DND-41 (cell line): ENCODE measurements at regions not wholly inside any gene's neighbourhood (a gene's known extent, or its start where the extent isn't known, plus 50 kb on each side); places are given as distances from the start of the nearest gene placed in this dataset.

Experiments used
- ATAC-seq: fragments of 200-7000 bp; cut with Tn5 transposase; 3 replicates; pipeline ENCODE4 v1.9.1; 2021; ENCODE audit warnings: low read depth; ENCODE audit not compliant: insufficient read depth
- DNase-seq: peaks from one replicate; pipeline ENCODE4 v3.0.0-alpha.2; 2020
- H2AFZ ChIP-seq: 2 replicates; pipeline ENCODE4 v1.6.0; 2012; ENCODE audit warnings: low read depth, low read length
- H3K27ac ChIP-seq: 2 replicates; pipeline ENCODE4 v1.5.1; 2012; ENCODE audit warnings: low read length, inconsistent platforms
- H3K27me3 ChIP-seq: fragments of 200-600 bp; sonication (generic); 2 replicates; pipeline ENCODE4 v1.6.0; 2012; ENCODE audit warnings: low read length, mild to moderate bottlenecking, inconsistent platforms; ENCODE audit not compliant: insufficient read depth, poor library complexity
- H3K36me3 ChIP-seq: 2 replicates; pipeline ENCODE4 v1.5.1; 2012; ENCODE audit warnings: low read length, inconsistent platforms; ENCODE audit not compliant: insufficient read depth
- H3K4me1 ChIP-seq: 2 replicates; pipeline ENCODE4 v1.5.1; 2012; ENCODE audit warnings: mild to moderate bottlenecking, low read length; ENCODE audit not compliant: insufficient read depth
- H3K4me2 ChIP-seq: 2 replicates; pipeline ENCODE4 v1.6.0; 2012; ENCODE audit warnings: mild to moderate bottlenecking, moderate library complexity, low read length, inconsistent platforms; ENCODE audit not compliant: insufficient read depth
- H3K4me3 ChIP-seq, 2 experiments: fragments of 200-600 bp in 1 of 2; shearing (Covaris generic) in 1 of 2; 2 replicates each; pipeline ENCODE4 v1.5.1; 2012 to 2016; ENCODE audit warnings: inconsistent platforms in 2 of 2, low read length in 2 of 2, mild to moderate bottlenecking in 2 of 2, low read depth in 1 of 2, moderate library complexity in 1 of 2
- H3K79me2 ChIP-seq: 2 replicates; pipeline ENCODE4 v1.6.0; 2012; ENCODE audit warnings: low read length, inconsistent platforms; ENCODE audit not compliant: insufficient read depth
- H3K9ac ChIP-seq: 2 replicates; pipeline ENCODE4 v1.6.0; 2012; ENCODE audit warnings: low read depth, mild to moderate bottlenecking, inconsistent platforms, low read length, moderate library complexity
- H3K9me3 ChIP-seq: 2 replicates; pipeline ENCODE4 v1.5.1; 2012; ENCODE audit warnings: low read length, moderate library complexity, mild to moderate bottlenecking, inconsistent platforms; ENCODE audit not compliant: insufficient read depth, severe bottlenecking
- H4K20me1 ChIP-seq: 2 replicates; pipeline ENCODE4 v1.6.0; 2012; ENCODE audit warnings: low read length; ENCODE audit not compliant: insufficient read depth
- CTCF ChIP-seq: IDR thresholded peaks from 2 replicates; pipeline ENCODE4 v1.5.1; 2012; ENCODE audit warnings: borderline replicate concordance, low read length, moderate library complexity, mild to moderate bottlenecking; ENCODE audit not compliant: poor library complexity, severe bottlenecking; ENCODE audit errors: extremely low read depth
- EZH2 ChIP-seq: IDR thresholded peaks from 3 replicates; pipeline ENCODE4 v1.6.1; 2012; ENCODE audit warnings: borderline replicate concordance, low read depth, mild to moderate bottlenecking, moderate library complexity, low read length, inconsistent platforms; ENCODE audit not compliant: severe bottlenecking

- Histone ChIP-seq H3K36me3 (peaks cover 65% of the 10 kb centered on the region), H3K79me2 (peaks cover 6% of the 10 kb centered on the region; the same call in 1 of the 2 replicates), H3K4me3 (no peak overlapping the region), H3K27me3 (no peaks in the 10 kb centered on the region), H4K20me1 (no peaks in the 10 kb centered on the region), H3K9ac (no peak overlapping the region), H3K4me1 (no peaks in the 10 kb centered on the region), H3K4me2 (no peak overlapping the region), H2AFZ (no peak overlapping the region), H3K27ac (no peak overlapping the region), H3K9me3 (no peaks in the 10 kb centered on the region)
- no peak for TF ChIP-seq EZH2
- TF ChIP-seq CTCF: no peak
- no peak for DNase-seq
- 0 out of 3 replicates have a peak, but pooled peaks have one; percentile 39 for ATAC-seq
Observed at GRCh38 chr1:77632216-77632615, 50.2 kb downstream of the ZZZ3 start.

- H4K20me1 ChIP-seq: no peaks in the 10 kb centered on the region
- TF ChIP-seq EZH2 (no peak), CTCF (no peak)
- no peak overlapping the region for H3K9ac ChIP-seq
- H3K36me3 ChIP-seq: peaks cover 62% of the 10 kb centered on the region
- H2AFZ ChIP-seq: no peak overlapping the region
- H3K27ac ChIP-seq: no peak overlapping the region
- no peaks in the 10 kb centered on the region for H3K4me1 ChIP-seq
- no peak for DNase-seq
- no peaks in the 10 kb centered on the region for H3K27me3 ChIP-seq
- H3K4me3 ChIP-seq: no peak overlapping the region
- peaks cover 4% of the 10 kb centered on the region; the same call in 1 of the 2 replicates for H3K79me2 ChIP-seq
- H3K9me3 ChIP-seq: no peaks in the 10 kb centered on the region
- H3K4me2 ChIP-seq: no peak overlapping the region
- ATAC-seq: no peak
Observed at GRCh38 chr1:77631751-77632150, 50.7 kb downstream of the ZZZ3 start.

GRCh38 chr1:77631302-77631701, 51.2 kb downstream of the ZZZ3 start:
- no peak overlapping the region for H2AFZ ChIP-seq
- DNase-seq (no peak), ATAC-seq (no peak)
- H3K27me3 ChIP-seq: no peaks in the 10 kb centered on the region
- H4K20me1 ChIP-seq: no peaks in the 10 kb centered on the region
- H3K4me1 ChIP-seq: no peaks in the 10 kb centered on the region
- H3K27ac ChIP-seq: no peak overlapping the region
- H3K4me3 ChIP-seq: no peak overlapping the region
- TF ChIP-seq EZH2: no peak
- TF ChIP-seq CTCF: no peak
- H3K4me2 ChIP-seq: no peak overlapping the region
- H3K9ac ChIP-seq: no peak overlapping the region
- H3K9me3 ChIP-seq: no peaks in the 10 kb centered on the region
- peaks cover 65% of the 10 kb centered on the region for H3K36me3 ChIP-seq
- 0 out of 2 replicates have a peak, but pooled peaks cover 2% of the 10 kb centered on the region for H3K79me2 ChIP-seq

- peaks cover 69% of the 10 kb centered on the region for H3K36me3 ChIP-seq
- H3K4me2 ChIP-seq: no peak overlapping the region
- H4K20me1 ChIP-seq: no peaks in the 10 kb centered on the region
- H3K4me1 ChIP-seq: no peaks in the 10 kb centered on the region
- H3K4me3 ChIP-seq: no peak overlapping the region
- H3K27me3 ChIP-seq: no peaks in the 10 kb centered on the region
- no peak for ATAC-seq
- DNase-seq: no peak
- H3K9ac ChIP-seq: no peak overlapping the region
- H3K79me2 ChIP-seq: 0 out of 2 replicates have a peak, but pooled peaks cover under 1% of the 10 kb centered on the region
- TF ChIP-seq EZH2: no peak
- no peak for TF ChIP-seq CTCF
- no peak overlapping the region for H2AFZ ChIP-seq
- H3K9me3 ChIP-seq: no peaks in the 10 kb centered on the region
- no peak overlapping the region for H3K27ac ChIP-seq
Observed at GRCh38 chr1:77627978-77628570, 54.4 kb downstream of the ZZZ3 start.
